GDM1 (cell line): ENCODE measurements at regions not wholly inside any gene's neighbourhood (a gene's known extent, or its start where the extent isn't known, plus 50 kb on each side); places are given as distances from the start of the nearest gene placed in this dataset.

ENCODE experiments used
- DNase-seq: peaks from one replicate; lab custom pipeline; 2025; lab: John Stamatoyannopoulos, UW

GRCh38 chr4:127084666-127085065 is 548.1 kb upstream of the INTU start:
- DNase-seq: no peak

- no peak for DNase-seq
These were observed 535.7 kb upstream of the INTU start for GRCh38 chr4:127097061-127097460.

- DNase-seq: no peak
These were observed 530.4 kb upstream of the INTU start for GRCh38 chr4:127102361-127102760.

- no peak for DNase-seq
These were observed 529.1 kb upstream of the INTU start for GRCh38 chr4:127103681-127104115.

GRCh38 chr4:127113844-127114362 is 518.9 kb upstream of the INTU start:
- no peak for DNase-seq

GRCh38 chr4:127118681-127119080 is 514.1 kb upstream of the INTU start:
- DNase-seq: no peak

- no peak for DNase-seq
These were observed 512.2 kb upstream of the INTU start for GRCh38 chr4:127120441-127121090.

GRCh38 chr4:127124919-127125318 is 507.8 kb upstream of the INTU start:
- DNase-seq: no peak

GRCh38 chr4:127126718-127127117 is 506.0 kb upstream of the INTU start:
- no peak for DNase-seq

GRCh38 chr4:127131527-127131926 is 501.2 kb upstream of the INTU start:
- DNase-seq: no peak

- no peak for DNase-seq
These were observed 498.3 kb upstream of the INTU start for GRCh38 chr4:127134490-127134889.

- DNase-seq: no peak
These were observed 494.2 kb upstream of the INTU start for GRCh38 chr4:127138586-127138985.

- DNase-seq: no peak
These were observed 492.9 kb upstream of the INTU start for GRCh38 chr4:127139788-127140286.

- DNase-seq: no peak
These were observed 492.5 kb upstream of the INTU start for GRCh38 chr4:127140306-127140705.

GRCh38 chr4:127141856-127142255 is 490.9 kb upstream of the INTU start:
- no peak for DNase-seq

- DNase-seq: no peak
These were observed 489.1 kb upstream of the INTU start for GRCh38 chr4:127143460-127144195.

- DNase-seq: no peak
These were observed 487.7 kb upstream of the INTU start for GRCh38 chr4:127145006-127145540.

GRCh38 chr4:127148165-127148564 is 484.6 kb upstream of the INTU start:
- DNase-seq: no peak

GRCh38 chr4:127149086-127149485 is 483.7 kb upstream of the INTU start:
- no peak for DNase-seq

- DNase-seq: no peak
These were observed 480.8 kb upstream of the INTU start for GRCh38 chr4:127151941-127152340.

- no peak for DNase-seq
These were observed 477.6 kb upstream of the INTU start for GRCh38 chr4:127155116-127155515.

- DNase-seq: no peak
These were observed 477.2 kb upstream of the INTU start for GRCh38 chr4:127155555-127155954.

GRCh38 chr4:127162741-127163140 is 470.0 kb upstream of the INTU start:
- no peak for DNase-seq
